Tibial nerve (tissue), 4 donors: ENCODE measurements at regions not wholly inside any gene's neighbourhood (a gene's known extent, or its start where the extent isn't known, plus 50 kb on each side); places are given as distances from the start of the nearest gene placed in this dataset.

Source experiments
- DNase-seq, 2 donors: peaks; one replicate each; pipeline ENCODE4 v3.0.0-alpha.2; 2019; ENCODE audit warnings: low spot score in 2 of 2
- H3K27ac ChIP-seq, 4 donors: fragments of 200-600 bp; sonication (generic) in 3 of 4; one replicate each; pipeline ENCODE4 v1.5.1; 2017 to 2019; ENCODE audit warnings: mild to moderate bottlenecking in 1 of 4
- H3K27me3 ChIP-seq, 2 donors: fragments of 200-600 bp; sonication (generic) in 1 of 2; one replicate each; pipeline versions ENCODE4 v1.5.1 to v1.6.0; 2017 to 2019
- H3K36me3 ChIP-seq, 3 donors: fragments of 200-600 bp; sonication (generic); one replicate each; pipeline ENCODE4 v1.5.1; 2018 to 2019
- H3K4me1 ChIP-seq, 4 donors: fragments of 200-600 bp; sonication (generic) in 3 of 4; one replicate each; pipeline ENCODE4 v1.5.1; 2017 to 2019
- H3K4me3 ChIP-seq, 4 donors: fragments of 200-600 bp; sonication (generic) in 3 of 4; one replicate each; pipeline ENCODE4 v1.5.1; 2017 to 2019; ENCODE audit warnings: mild to moderate bottlenecking in 1 of 4, moderate library complexity in 1 of 4
- H3K9me3 ChIP-seq, 4 donors: fragments of 200-600 bp; sonication (generic) in 3 of 4; one replicate each; pipeline ENCODE4 v1.5.1; 2017 to 2019
- CTCF ChIP-seq, 5 experiments: fragments of 200-600 bp in 3 of 5; fragments of 450-650 bp in 2 of 5; sonication (generic) in 3 of 5; IDR thresholded peaks; one replicate each; pipeline ENCODE4 v1.5.1; 2016 to 2019; ENCODE audit warnings: antibody characterized with exemption in 5 of 5, mild to moderate bottlenecking in 3 of 5, moderate library complexity in 2 of 5
- EP300 ChIP-seq, 2 donors: sonication (generic); formaldehyde crosslinking; IDR thresholded peaks; one replicate each; pipeline ENCODE4 v1.6.1; 2017; ENCODE audit warnings: antibody characterized with exemption in 2 of 2, mild to moderate bottlenecking in 1 of 2
- POLR2A ChIP-seq, 2 donors: fragments of 450-650 bp; IDR thresholded peaks; one replicate each; pipeline ENCODE4 v1.6.1; 2017; ENCODE audit warnings: antibody characterized with exemption in 2 of 2, mild to moderate bottlenecking in 2 of 2, moderate library complexity in 2 of 2
- WGBS, 2 donors: methylation state at CpG; one replicate each; pipeline ENCODE4 v1.1.5; 2018; 5-methylcytosine and 5-hydroxymethylcytosine counted together

- H3K27ac ChIP-seq = no peak overlapping the region
- H3K27me3 ChIP-seq = no peaks in the 10 kb centered on the region
- H3K4me1 ChIP-seq = no peaks in the 10 kb centered on the region
Observed at GRCh38 chr4:56732301-56732700, 51.2 kb upstream of the HOPX start.

DNA sequence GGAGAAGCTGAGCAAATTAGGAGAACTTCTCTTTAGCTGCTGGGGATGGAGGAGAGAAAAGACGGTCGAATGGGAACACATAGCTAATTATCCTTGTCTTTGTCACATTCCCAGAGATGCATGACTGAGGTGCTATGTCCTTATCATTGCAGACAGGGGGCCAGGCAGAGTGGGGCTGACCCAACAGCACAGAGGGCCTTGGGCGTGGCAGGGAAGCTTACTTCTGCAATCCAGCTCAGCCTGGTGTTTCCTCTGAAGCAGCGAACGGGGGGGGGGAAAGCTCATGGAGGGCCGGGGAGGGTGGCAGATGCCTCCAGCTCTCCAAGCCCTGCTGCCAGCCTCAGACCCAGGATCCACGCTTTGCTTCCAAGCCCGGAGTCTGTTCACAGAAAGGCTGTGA, 50.8 kb upstream of the HOPX start:
- no peaks in the 10 kb centered on the region for H3K27me3 ChIP-seq
- 59 to 65% methylated on average over 8 of the region's 8 CpGs for WGBS, 2 donors
- no peaks in the 10 kb centered on the region for H3K4me1 ChIP-seq
- no peaks in the 10 kb centered on the region for H3K9me3 ChIP-seq
- DNase-seq = peak in 1 of 2 donors; percentile 16
- H3K36me3 ChIP-seq = no peaks in the 10 kb centered on the region
- no peak overlapping the region for H3K4me3 ChIP-seq
- TF ChIP-seq EP300 (IDR thresholded peaks at IDR 0.05) = no peak
- TF ChIP-seq CTCF (IDR thresholded peaks at IDR 0.05) = no peak
- no peak overlapping the region for H3K27ac ChIP-seq

More at GRCh38 chr4:56732301-56732700, 51.2 kb upstream of the HOPX start:
- no peak overlapping the region for H3K4me3 ChIP-seq
- H3K36me3 ChIP-seq = no peaks in the 10 kb centered on the region
- DNase-seq = no peak
- 81% methylated on average over 3 of the region's 3 CpGs for WGBS, 2 donors
- no peak for TF ChIP-seq POLR2A (IDR thresholded peaks at IDR 0.05)
- no peak for TF ChIP-seq EP300 (IDR thresholded peaks at IDR 0.05)
- TF ChIP-seq CTCF (IDR thresholded peaks at IDR 0.05) = no peak
- no peaks in the 10 kb centered on the region for H3K9me3 ChIP-seq
